Medulla oblongata (tissue), 1 donor: ENCODE measurements at regions not wholly inside any gene's neighbourhood (a gene's known extent, or its start where the extent isn't known, plus 50 kb on each side); places are given as distances from the start of the nearest gene placed in this dataset.

Experiments used
- DNase-seq: peaks from one replicate; pipeline ENCODE4 v3.0.0-alpha.2; 2015; ENCODE audit errors: extremely low spot score

DNA sequence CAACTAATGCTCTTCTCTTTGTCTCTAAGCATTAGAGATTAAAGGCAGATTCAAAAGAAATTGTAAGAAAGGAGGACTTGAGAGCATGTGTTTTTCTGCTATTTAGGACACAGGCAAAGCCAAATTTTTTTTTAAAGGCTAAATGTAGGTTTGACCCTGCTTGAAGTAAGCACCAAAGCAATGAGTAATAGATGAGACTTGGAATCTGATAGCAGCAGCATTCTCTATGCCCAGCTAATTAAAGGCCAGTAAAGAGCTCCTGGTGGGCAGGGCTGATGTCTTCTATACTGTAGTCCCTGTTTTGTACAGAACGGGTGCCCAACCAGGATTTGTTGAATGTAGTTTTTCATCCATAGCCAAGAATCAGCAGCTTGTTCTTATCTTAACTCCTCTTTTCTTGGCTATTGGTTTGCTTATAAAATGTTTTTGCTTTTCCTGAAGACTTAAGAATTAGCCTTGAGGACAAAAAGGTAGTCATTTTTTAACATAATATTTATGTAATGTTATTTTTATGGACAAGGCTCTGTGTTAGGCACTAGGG lies 179.6 kb downstream of the LMO4 start:
- no peak for DNase-seq

DNA sequence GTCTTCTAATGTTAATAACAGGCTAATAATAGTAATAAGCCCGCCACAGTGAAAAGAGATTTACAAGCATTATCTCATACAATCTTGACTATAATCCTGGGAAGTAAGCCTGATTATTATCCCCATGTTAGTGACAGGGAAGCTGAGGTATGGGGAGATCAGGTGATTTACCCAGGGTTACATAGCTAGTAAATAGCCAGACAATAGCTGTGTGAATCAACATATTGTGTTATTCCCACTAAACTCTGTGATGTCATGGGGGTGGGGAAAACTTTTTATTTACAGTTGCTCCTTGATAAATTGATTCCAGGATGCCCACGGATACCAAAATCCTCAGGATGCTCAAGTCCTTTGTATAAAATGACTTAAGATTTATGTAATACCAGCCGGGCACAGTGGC lies 181.9 kb downstream of the LMO4 start:
- DNase-seq: no peak

DNA sequence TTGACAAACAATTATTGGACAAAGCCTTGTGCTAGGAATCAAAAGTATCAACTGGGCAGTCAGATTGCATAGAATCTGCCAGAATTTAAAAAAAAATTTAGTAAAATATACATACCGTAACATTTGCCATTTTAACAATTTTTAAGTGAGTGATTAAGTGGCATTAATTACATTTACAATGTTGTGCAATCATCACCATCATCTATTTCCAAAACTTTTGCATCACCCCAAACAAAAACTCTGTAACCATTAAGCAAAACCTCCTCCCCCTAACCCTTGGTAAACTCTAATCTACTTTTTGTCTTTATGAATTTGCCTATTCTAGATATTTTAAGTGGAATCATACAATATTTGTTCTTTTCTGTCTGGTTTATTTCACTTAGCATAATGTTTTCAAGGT lies 182.8 kb downstream of the LMO4 start:
- no peak for DNase-seq

DNA sequence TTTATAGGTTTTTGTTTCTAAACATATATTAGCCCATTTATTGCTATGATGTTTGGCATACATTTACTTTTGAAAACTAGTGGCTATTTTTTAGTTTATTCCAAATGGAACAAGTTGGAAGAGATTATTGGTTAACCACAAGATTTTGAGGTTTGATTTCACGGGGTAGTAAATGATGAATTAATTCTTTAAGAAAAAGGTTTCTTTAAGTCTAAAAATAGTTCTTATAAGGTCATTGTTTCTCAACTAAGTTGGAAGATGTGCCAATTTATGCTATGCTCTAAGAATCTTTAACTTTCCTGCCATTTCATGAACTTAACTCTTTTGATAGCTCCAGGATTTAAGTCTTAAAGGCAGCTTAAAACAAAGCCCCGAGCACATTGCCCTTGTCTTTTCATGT lies 183.8 kb downstream of the LMO4 start:
- no peak for DNase-seq

DNA sequence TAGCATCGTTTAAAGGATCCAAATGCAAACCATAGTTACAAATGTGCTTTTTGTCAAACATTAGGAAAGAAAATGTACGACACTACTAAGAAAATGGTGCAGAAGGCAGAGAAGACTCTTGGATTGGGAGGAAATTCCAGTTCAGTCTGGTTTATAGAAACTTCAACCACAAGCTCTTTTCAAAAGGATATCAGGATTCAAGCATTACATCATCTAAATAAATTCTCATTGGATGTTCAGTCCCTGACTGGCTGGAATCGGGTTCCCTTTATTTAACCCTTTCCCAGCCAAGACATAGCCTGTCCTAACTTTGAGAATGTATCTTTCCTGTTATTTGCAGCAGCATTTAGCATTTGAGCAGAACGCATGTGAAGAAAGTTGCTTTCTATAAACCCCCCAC lies 184.6 kb downstream of the LMO4 start:
- DNase-seq: no peak

- DNase-seq: no peak
Measured at GRCh38 chr1:87513966-87514660, 185.4 kb downstream of the LMO4 start.

DNA sequence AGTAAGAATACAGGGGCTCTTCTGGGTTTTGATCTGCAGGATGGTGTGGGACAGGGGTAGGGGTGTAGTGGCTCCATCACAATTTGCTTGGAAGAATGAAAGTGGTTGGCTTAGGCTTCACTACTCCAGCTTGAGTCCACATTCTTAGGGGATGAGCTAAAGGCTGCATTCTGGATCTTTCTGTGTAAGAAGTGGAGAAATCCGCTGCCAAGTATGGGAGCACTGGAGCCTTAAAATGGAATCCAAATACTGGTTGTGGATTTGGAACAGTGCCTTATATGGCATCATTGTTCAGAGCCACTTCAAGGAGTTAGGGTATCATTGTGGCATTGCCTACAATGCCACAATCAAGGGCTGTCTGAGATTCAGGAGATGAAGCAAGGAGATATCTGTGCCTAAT lies 187.1 kb downstream of the LMO4 start:
- no peak for DNase-seq

GRCh38 chr1:87518794-87519193 lies 190.1 kb downstream of the LMO4 start:
- no peak for DNase-seq

- no peak for DNase-seq
Measured at GRCh38 chr1:87521452-87521851, 192.8 kb downstream of the LMO4 start.

DNA sequence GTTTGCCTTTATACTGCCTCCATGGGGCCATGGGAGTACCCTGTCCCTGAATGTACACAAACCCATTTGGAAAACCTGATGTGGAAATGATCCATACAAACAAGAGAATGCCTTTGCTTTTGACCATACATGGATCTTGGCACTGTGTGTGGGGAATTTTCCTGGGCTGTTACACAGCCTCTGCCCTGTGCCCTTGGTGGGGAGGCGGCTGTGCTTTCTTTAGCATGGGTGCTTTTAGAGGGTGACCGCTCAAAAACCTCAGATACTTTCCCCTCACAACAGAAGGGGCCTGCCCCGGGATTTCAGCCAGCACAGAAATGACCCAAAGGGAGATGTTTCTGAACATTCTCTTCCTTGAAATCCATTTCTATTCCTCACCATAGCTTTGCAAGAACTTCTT lies 194.8 kb downstream of the LMO4 start:
- no peak for DNase-seq

- DNase-seq: no peak
Measured at GRCh38 chr1:87524021-87524754, 195.5 kb downstream of the LMO4 start.

- DNase-seq: no peak
Measured at GRCh38 chr1:87528754-87529517, 200.3 kb downstream of the LMO4 start.

DNA sequence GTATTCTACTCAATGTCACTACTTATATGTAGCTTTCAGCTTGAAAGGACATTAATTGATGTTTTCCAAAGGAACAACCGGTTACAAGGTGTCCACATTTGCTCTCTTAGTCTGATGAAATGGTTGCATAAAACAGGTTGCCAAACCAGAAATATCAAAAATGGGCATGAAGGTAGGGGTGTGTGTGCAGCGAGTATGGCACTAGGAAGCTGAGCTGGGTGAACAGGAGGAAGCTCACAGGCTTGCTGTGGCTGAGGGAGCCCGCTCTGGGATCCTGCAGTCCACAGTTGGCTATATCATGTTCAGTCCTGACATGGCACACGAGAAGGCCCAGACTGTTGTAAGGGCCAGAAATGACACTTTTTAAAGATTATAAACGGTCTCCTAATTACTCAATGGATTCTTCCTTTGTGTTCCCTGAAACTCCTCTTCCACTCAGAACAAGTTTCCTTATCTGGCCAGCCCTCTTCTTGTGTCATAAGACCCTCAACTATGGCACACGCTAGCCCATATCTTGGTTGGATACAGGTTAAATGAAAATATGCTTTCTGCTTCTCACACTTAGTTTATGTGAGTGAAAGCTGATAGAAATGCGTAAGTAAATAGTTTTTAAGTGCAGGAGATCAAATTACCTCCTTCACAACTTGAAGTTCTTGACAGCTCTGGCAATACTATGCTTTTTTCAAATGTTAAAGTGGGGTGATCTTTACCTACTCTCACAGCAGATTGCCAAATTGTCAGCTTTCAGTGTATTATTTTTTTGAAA lies 201.5 kb downstream of the LMO4 start:
- no peak for DNase-seq

GRCh38 chr1:87535551-87535950 lies 206.9 kb downstream of the LMO4 start:
- DNase-seq: no peak

DNA sequence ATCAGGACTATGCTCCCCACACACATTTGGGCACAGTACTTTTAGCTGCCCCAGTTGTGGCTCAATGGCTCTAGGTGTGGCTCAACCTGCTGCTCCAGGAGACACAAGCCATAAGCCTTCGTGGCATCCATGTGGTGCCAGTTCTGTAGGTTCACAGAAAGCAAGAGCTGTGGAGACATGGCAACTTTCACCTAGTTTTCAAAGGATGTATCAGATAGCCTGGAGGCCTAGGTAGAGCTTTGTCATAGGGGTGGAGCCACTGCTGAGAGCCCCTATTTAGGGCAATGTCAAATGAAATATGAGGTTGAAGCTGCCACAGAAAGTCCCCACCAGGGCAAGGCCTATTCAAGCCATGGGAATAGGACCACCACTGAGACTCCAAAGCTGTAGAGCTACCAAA lies 210.5 kb downstream of the LMO4 start:
- DNase-seq: no peak

DNA sequence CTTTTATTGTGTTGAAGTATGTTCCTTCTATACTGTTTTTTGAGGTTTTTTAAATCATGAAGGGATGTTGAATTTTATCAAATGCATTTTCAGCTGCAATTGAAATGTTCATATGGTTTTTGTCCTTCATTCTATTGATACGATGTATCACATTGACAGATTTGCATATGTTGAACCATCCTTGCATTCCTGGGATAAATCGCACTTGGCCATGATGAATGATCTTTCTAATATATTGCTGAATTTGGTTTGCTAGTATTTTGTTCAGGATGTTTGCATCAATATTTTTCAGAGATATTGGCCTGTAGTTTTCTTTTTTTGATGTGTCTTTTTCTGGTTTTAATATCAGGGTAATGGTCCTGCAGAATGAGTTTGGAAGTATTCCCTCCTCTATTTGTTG lies 214.0 kb downstream of the LMO4 start:
- no peak for DNase-seq

GRCh38 chr1:87549738-87550137 lies 221.1 kb downstream of the LMO4 start:
- DNase-seq: no peak

DNA sequence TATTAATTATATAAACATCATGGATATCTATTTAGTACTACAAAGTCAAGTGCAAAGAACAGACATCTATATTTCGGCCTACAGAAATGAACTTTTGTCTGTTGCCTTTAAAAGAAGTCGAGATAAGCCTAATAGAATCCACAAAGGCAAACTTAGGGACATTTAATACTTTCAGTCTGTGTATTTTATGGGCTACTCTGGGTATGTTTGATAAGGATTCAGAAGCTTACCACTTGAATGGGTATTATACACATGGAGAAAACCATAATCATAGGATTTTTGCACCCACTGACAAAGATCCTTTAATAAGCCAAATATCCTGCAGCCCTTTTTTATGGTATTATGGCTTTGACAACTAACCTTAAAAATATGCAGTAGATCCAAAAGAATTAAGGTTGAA lies 224.8 kb downstream of the LMO4 start:
- no peak for DNase-seq

GRCh38 chr1:87555366-87555765 lies 226.7 kb downstream of the LMO4 start:
- no peak for DNase-seq

GRCh38 chr1:87556326-87556725 lies 227.6 kb downstream of the LMO4 start:
- DNase-seq: no peak

- no peak for DNase-seq
Measured at GRCh38 chr1:87558921-87559320, 230.2 kb downstream of the LMO4 start.

DNA sequence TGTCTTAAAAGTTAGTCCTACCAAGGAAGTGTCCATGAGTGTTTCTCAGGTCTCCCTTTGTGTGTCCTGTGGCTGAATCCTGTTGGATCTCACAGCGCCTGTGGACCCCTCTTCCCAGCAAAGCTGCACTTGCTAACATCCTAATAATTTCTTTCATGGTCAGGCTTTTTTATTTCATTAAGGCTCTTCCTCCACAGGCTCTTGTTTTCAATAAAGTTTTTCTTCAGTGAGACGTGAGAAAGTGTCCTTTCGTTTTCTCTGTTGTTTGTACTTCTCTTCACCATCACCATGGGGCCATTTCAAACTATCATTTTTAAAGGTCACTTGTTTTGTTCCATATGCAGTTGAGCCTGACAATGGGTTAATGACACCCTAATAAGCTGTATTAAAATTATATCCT lies 231.5 kb downstream of the LMO4 start:
- no peak for DNase-seq
